ENCODE measurements at regions not wholly inside any gene's neighbourhood (a gene's known extent, or its start where the extent isn't known, plus 50 kb on each side); places are given as distances from the start of the nearest gene placed in this dataset.

GRCh38 chr3:135781026-135781815, 184.3 kb upstream of the PPP2R3A start:
- DNase-seq (ENCODE audit: low read depth) = no peak
- TF ChIP-seq CTCF (IDR thresholded peaks at IDR 0.05; ENCODE audit: insufficient read depth, low read depth, low read length, missing control alignments) = no peak
- H3K4me3 ChIP-seq (ENCODE audit: low read length) = no peak overlapping the region

- DNase-seq (ENCODE audit: low read depth) = no peak
- no peak overlapping the region for H3K4me3 ChIP-seq (ENCODE audit: low read length)
- TF ChIP-seq CTCF (IDR thresholded peaks at IDR 0.05; ENCODE audit: insufficient read depth, low read depth, low read length, missing control alignments) = no peak
Measured at GRCh38 chr3:135784557-135784956, 181.0 kb upstream of the PPP2R3A start.

- no peak for DNase-seq (ENCODE audit: low read depth)
- H3K4me3 ChIP-seq (ENCODE audit: low read length) = no peak overlapping the region
- TF ChIP-seq CTCF (IDR thresholded peaks at IDR 0.05; ENCODE audit: insufficient read depth, low read depth, low read length, missing control alignments) = no peak
Measured at GRCh38 chr3:135788146-135788545, 177.4 kb upstream of the PPP2R3A start.

- no peak overlapping the region for H3K4me3 ChIP-seq (ENCODE audit: low read length)
- no peak for DNase-seq (ENCODE audit: low read depth)
- TF ChIP-seq CTCF (IDR thresholded peaks at IDR 0.05; ENCODE audit: insufficient read depth, low read depth, low read length, missing control alignments) = no peak
Measured at GRCh38 chr3:135788978-135789377, 176.6 kb upstream of the PPP2R3A start.

- TF ChIP-seq CTCF (IDR thresholded peaks at IDR 0.05; ENCODE audit: insufficient read depth, low read depth, low read length, missing control alignments) = no peak
- no peak for DNase-seq (ENCODE audit: low read depth)
- no peak overlapping the region for H3K4me3 ChIP-seq (ENCODE audit: low read length)
Measured at GRCh38 chr3:135792174-135792573, 173.4 kb upstream of the PPP2R3A start.

GRCh38 chr3:135792858-135793475, 172.6 kb upstream of the PPP2R3A start:
- no peak for DNase-seq (ENCODE audit: low read depth)
- no peak overlapping the region for H3K4me3 ChIP-seq (ENCODE audit: low read length)
- TF ChIP-seq CTCF (IDR thresholded peaks at IDR 0.05; ENCODE audit: insufficient read depth, low read depth, low read length, missing control alignments) = no peak

Data from epithelial cell of esophagus (primary cell).